ENCODE measurements at regions not wholly inside any gene's neighbourhood (a gene's known extent, or its start where the extent isn't known, plus 50 kb on each side); places are given as distances from the start of the nearest gene placed in this dataset.

DNA sequence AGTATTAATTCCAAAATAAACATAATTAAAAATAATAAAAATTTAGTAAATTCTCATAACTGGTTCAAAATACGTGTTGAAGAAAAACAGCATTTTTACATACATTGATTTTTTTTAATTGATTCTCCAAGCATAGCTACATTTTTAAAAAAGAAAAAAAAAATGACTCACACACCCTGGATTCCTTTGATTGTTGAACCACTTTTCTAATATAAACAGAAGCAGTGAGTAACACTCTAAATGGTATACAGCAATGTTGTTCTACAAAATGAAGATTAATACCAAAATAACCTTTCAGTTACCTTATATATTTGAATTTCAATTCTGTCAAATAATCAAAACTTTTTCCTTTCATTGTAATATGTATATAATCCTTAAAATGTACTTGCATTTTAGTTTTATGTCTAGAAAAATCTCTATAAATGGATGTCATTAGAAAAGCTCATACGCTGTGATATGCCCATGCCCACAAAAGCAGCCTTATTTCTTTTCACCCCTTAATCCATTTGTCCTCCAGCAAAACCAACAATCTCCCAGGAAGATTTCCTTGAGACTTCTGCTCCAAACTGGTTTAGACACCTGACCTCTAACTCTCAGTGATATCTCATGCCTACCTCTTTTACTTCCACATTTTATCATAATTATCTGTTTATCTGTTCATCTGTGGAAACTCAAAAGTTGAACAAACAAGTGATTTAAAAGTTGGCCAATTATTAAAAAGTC, 246.4 kb upstream of the NR5A2 start:
- TF ChIP-seq CTCF (IDR thresholded peaks at IDR 0.05) (no peak), POLR2A (IDR thresholded peaks at IDR 0.05) (no peak), EP300 (IDR thresholded peaks at IDR 0.05) (no peak), POLR2AphosphoS5 (IDR thresholded peaks at IDR 0.05) (no peak)

Data from upper lobe of left lung (tissue), 4 donors.